Duodenal mucosa (tissue), 2 donors: ENCODE measurements at regions not wholly inside any gene's neighbourhood (a gene's known extent, or its start where the extent isn't known, plus 50 kb on each side); places are given as distances from the start of the nearest gene placed in this dataset.

ENCODE experiments used
- H3K27ac ChIP-seq: one replicate; pipeline ENCODE4 v1.7.0; 2013; ENCODE audit warnings: low read depth, low read length
- H3K27me3 ChIP-seq, 2 donors: one replicate each; pipeline ENCODE4 v1.7.0; 2013; ENCODE audit warnings: low read length in 2 of 2, control low read depth in 1 of 2; ENCODE audit not compliant: insufficient read depth in 2 of 2, control insufficient read depth in 1 of 2
- H3K36me3 ChIP-seq, 2 donors: one replicate each; pipeline ENCODE4 v1.7.0; 2013; ENCODE audit warnings: low read length in 2 of 2, control low read depth in 1 of 2; ENCODE audit not compliant: insufficient read depth in 2 of 2, control insufficient read depth in 1 of 2
- H3K4me1 ChIP-seq, 2 donors: one replicate each; pipeline ENCODE4 v1.7.0; 2013; ENCODE audit warnings: low read length in 2 of 2, control low read depth in 1 of 2; ENCODE audit not compliant: insufficient read depth in 2 of 2, control insufficient read depth in 1 of 2
- H3K4me3 ChIP-seq, 2 donors: one replicate each; pipeline ENCODE4 v1.7.0; 2013; ENCODE audit warnings: low read length in 2 of 2, low read depth in 1 of 2
- H3K9ac ChIP-seq, 2 donors: one replicate each; pipeline ENCODE4 v1.7.0; 2013; ENCODE audit warnings: low read length in 2 of 2, low read depth in 1 of 2
- H3K9me3 ChIP-seq, 2 donors: one replicate each; pipeline ENCODE4 v1.7.0; 2013; ENCODE audit warnings: low read length in 2 of 2, control low read depth in 1 of 2; ENCODE audit not compliant: control insufficient read depth in 1 of 2

DNA sequence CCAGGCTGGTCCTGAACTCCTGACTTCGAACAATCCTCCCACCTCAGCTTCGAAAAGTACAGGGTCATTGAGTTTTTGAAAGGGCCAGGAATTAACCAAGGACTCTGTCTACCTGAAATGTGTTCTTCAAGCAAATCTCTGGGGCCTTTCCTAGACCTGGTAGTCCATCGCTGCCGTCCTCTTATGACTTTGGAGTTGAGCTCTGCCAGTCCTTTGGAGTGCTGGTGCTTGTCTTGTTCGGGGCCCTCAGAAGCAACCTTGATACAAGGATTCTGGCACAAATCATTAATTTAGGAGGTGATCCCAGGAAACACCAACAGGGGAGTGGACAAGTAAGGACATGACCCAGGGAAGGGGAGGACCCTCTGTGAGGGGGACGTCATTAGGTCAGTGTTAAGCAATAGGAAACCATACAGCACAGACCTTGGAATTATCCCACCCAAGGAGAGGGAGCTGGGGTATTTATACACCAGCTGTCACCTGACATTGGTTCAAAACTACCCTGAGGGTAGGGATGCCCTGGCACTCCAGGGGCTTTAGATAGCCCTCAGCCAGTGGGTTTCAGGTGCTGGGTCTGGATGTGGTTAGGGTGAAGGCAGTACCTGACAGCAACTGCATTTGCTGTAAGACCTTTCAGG, 187.2 kb downstream of the FOXL1 start:
- H3K4me3 ChIP-seq: no peak overlapping the region
- H3K27me3 ChIP-seq: peaks cover 10 to 11% of the 10 kb centered on the region in 2 donors
- no peak overlapping the region for H3K9ac ChIP-seq
- no peaks in the 10 kb centered on the region for H3K4me1 ChIP-seq
- H3K36me3 ChIP-seq: no peaks in the 10 kb centered on the region
- no peak overlapping the region for H3K27ac ChIP-seq
- H3K9me3 ChIP-seq: no peaks in the 10 kb centered on the region

DNA sequence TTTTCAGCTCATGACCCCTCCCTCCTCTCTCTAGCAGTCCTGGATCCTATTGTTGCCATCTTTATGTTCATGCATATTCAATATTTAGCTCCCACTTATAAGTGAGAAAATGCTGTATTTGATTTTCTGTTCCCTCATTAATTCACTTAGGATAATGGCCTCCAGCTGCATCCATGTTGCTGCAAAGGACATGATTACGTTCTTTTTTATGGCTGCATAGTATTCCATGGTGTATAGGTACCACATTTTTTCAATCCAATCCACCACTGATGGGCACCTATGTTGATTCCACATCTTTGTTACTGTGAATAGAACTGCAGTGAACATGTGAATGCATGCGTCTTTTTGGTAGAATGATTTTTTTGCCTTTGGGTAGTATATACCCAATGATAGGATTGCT, 188.4 kb downstream of the FOXL1 start:
- peaks cover 7 to 9% of the 10 kb centered on the region in 2 donors for H3K27me3 ChIP-seq
- H3K9me3 ChIP-seq: no peaks in the 10 kb centered on the region
- H3K36me3 ChIP-seq: no peaks in the 10 kb centered on the region
- no peaks in the 10 kb centered on the region for H3K4me1 ChIP-seq
- no peak overlapping the region for H3K9ac ChIP-seq
- no peak overlapping the region for H3K4me3 ChIP-seq
- no peak overlapping the region for H3K27ac ChIP-seq

DNA sequence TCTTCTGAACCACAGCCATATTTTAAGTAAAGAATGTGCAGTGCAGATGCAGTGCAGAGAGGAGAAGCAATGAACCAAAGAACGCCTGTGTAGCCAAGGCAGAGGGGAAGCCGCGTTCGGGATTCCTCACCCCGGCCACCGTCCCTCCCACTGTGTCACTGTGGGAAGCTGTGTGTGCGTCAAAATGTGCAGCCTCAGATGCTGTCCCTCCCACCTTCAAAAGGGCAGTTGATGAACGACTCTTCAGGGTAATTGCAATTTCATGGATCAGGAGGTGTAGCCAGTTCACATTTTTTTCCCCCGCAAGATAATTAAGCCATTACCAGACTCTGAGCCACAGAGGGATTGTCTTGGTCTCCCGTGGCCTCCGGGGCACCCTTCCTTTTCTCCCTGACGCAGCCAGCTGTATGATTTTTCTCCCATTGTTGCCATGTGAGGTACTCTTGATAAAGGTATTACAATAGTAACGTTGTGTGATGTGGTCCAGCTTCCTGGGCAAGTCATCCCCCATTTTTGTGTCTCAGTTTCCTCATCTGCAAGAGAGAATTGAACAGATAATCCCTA, 190.0 kb downstream of the FOXL1 start:
- H3K27ac ChIP-seq: no peak overlapping the region
- H3K36me3 ChIP-seq: no peaks in the 10 kb centered on the region
- no peak overlapping the region for H3K9ac ChIP-seq
- no peak overlapping the region for H3K4me3 ChIP-seq
- peaks cover 3 to 7% of the 10 kb centered on the region in 2 donors for H3K27me3 ChIP-seq
- H3K9me3 ChIP-seq: no peaks in the 10 kb centered on the region
- H3K4me1 ChIP-seq: no peaks in the 10 kb centered on the region

- peaks cover 0 to 7% of the 10 kb centered on the region in 2 donors for H3K27me3 ChIP-seq
- no peak overlapping the region for H3K9ac ChIP-seq
- no peaks in the 10 kb centered on the region for H3K4me1 ChIP-seq
These were observed 190.7 kb downstream of the FOXL1 start for GRCh38 chr16:86768999-86769398.

GRCh38 chr16:86771506-86772460, 193.4 kb downstream of the FOXL1 start:
- Histone ChIP-seq H3K9me3 (no peaks in the 10 kb centered on the region), H3K27me3 (peaks cover 0 to 2% of the 10 kb centered on the region in 2 donors), H3K36me3 (no peaks in the 10 kb centered on the region), H3K4me1 (no peaks in the 10 kb centered on the region), H3K27ac (no peak overlapping the region), H3K9ac (no peak overlapping the region), H3K4me3 (no peak overlapping the region)

More at GRCh38 chr16:86768999-86769398, 190.7 kb downstream of the FOXL1 start:
- Histone ChIP-seq H3K9me3 (no peaks in the 10 kb centered on the region), H3K27ac (no peak overlapping the region), H3K4me3 (no peak overlapping the region), H3K36me3 (no peaks in the 10 kb centered on the region)

- H3K9ac ChIP-seq: no peak overlapping the region
- no peaks in the 10 kb centered on the region for H3K36me3 ChIP-seq
- no peak overlapping the region for H3K4me3 ChIP-seq
- H3K9me3 ChIP-seq: no peaks in the 10 kb centered on the region
- no peaks in the 10 kb centered on the region for H3K4me1 ChIP-seq
- H3K27me3 ChIP-seq: peaks cover 0 to 2% of the 10 kb centered on the region in 2 donors
- no peak overlapping the region for H3K27ac ChIP-seq
These were observed 194.5 kb downstream of the FOXL1 start for GRCh38 chr16:86772671-86773353.

GRCh38 chr16:86773354-86773715, 195.0 kb downstream of the FOXL1 start:
- Histone ChIP-seq H3K9me3 (no peaks in the 10 kb centered on the region), H3K27me3 (peaks cover 0 to 5% of the 10 kb centered on the region in 2 donors), H3K27ac (no peak overlapping the region), H3K4me1 (no peaks in the 10 kb centered on the region), H3K36me3 (no peaks in the 10 kb centered on the region), H3K4me3 (no peak overlapping the region), H3K9ac (no peak overlapping the region)

GRCh38 chr16:86774931-86775330, 196.6 kb downstream of the FOXL1 start:
- Histone ChIP-seq H3K27me3 (peaks cover 0 to 9% of the 10 kb centered on the region in 2 donors), H3K4me3 (no peak overlapping the region), H3K4me1 (no peaks in the 10 kb centered on the region)

GRCh38 chr16:86775511-86775921, 197.2 kb downstream of the FOXL1 start:
- no peak overlapping the region for H3K4me3 ChIP-seq
- H3K27me3 ChIP-seq: peaks cover 0 to 9% of the 10 kb centered on the region in 2 donors
- no peaks in the 10 kb centered on the region for H3K36me3 ChIP-seq
- H3K9me3 ChIP-seq: no peaks in the 10 kb centered on the region
- no peaks in the 10 kb centered on the region for H3K4me1 ChIP-seq
- H3K9ac ChIP-seq: no peak overlapping the region
- H3K27ac ChIP-seq: no peak overlapping the region

More at GRCh38 chr16:86774931-86775330, 196.6 kb downstream of the FOXL1 start:
- Histone ChIP-seq H3K36me3 (no peaks in the 10 kb centered on the region), H3K27ac (no peak overlapping the region), H3K9ac (no peak overlapping the region), H3K9me3 (no peaks in the 10 kb centered on the region)
